SK-N-SH (cell line): ENCODE measurements at regions not wholly inside any gene's neighbourhood (a gene's known extent, or its start where the extent isn't known, plus 50 kb on each side); places are given as distances from the start of the nearest gene placed in this dataset.

Experiments used
- CTCF ChIA-PET: fragments of 300-600, 350-600 bp; formaldehyde crosslinking; extraction: SDS; loops from one replicate; lab custom pipeline; 2021; lab: Yijun Ruan, JAX
- POLR2A ChIA-PET: fragments of 350-600 bp; sonication (Branson Sonifier 250); formaldehyde crosslinking; extraction: SDS; loops from one replicate; lab custom pipeline; 2020; ENCODE audit warnings: antibody characterized with exemption, inconsistent platforms; lab: Yijun Ruan, JAX
- DNase-seq: peaks from one replicate; pipeline ENCODE4 v3.0.0; 2012
- H2AFZ ChIP-seq: fragments of 200-600 bp; sonication (generic); 2 replicates; pipeline ENCODE4 v1.8.1; 2016; ENCODE audit warnings: antibody characterized with exemption, mild to moderate bottlenecking, low read depth
- H3F3A ChIP-seq: fragments of 200-600 bp; sonication (generic); replicated peaks from 2 replicates; pipeline ENCODE3; 2016; ENCODE audit warnings: antibody characterized with exemption, mild to moderate bottlenecking; ENCODE audit not compliant: insufficient read depth
- H3K27ac ChIP-seq, 2 experiments: fragments of 200-500 bp in 1 of 2; fragments of 200-600 bp in 1 of 2; sonication (Bioruptor generic) in 1 of 2; sonication (generic), shearing (Covaris generic) in 1 of 2; 2 replicates each; pipeline versions ENCODE4 v1.5.1 to v1.6.1; 2014 to 2016; ENCODE audit warnings: low read depth in 2 of 2, inconsistent platforms in 1 of 2, low read length in 1 of 2, mild to moderate bottlenecking in 1 of 2, mixed read lengths in 1 of 2
- H3K27me3 ChIP-seq: fragments of 200-600 bp; sonication (generic), shearing (Covaris generic); 2 replicates; pipeline ENCODE4 v1.6.1; 2016; ENCODE audit warnings: mixed run types; ENCODE audit not compliant: insufficient read depth
- H3K36me3 ChIP-seq, 2 experiments: fragments of 200-500 bp in 1 of 2; fragments of 200-600 bp in 1 of 2; sonication (Bioruptor generic) in 1 of 2; sonication (generic) in 1 of 2; replicated peaks in 1 of 2; 2 replicates each; pipeline versions ENCODE3 to v1.5.1; 2014 to 2016; ENCODE audit warnings: low read length in 1 of 2, mild to moderate bottlenecking in 1 of 2; ENCODE audit not compliant: insufficient read depth in 2 of 2, control insufficient read depth in 1 of 2
- H3K4me1 ChIP-seq, 2 experiments: fragments of 200-500 bp in 1 of 2; fragments of 200-600 bp in 1 of 2; sonication (Bioruptor generic) in 1 of 2; sonication (generic), shearing (Covaris generic) in 1 of 2; 2 replicates each; pipeline versions ENCODE4 v1.5.1 to v1.6.1; 2014 to 2016; ENCODE audit warnings: low read depth in 1 of 2, low read length in 1 of 2, mixed run types in 1 of 2; ENCODE audit not compliant: insufficient read depth in 2 of 2, control insufficient read depth in 1 of 2
- H3K4me2 ChIP-seq: fragments of 200-600 bp; sonication (generic), shearing (Covaris generic); 2 replicates; pipeline ENCODE4 v1.6.1; 2017; ENCODE audit warnings: mixed run types
- H3K4me3 ChIP-seq, 2 experiments: fragments of 200-500 bp in 1 of 2; fragments of 200-600 bp in 1 of 2; sonication (Bioruptor generic) in 1 of 2; sonication (generic), shearing (Covaris generic) in 1 of 2; 2 replicates each; pipeline versions ENCODE4 v1.5.1 to v1.8.1; 2014 to 2016; ENCODE audit warnings: low read depth in 2 of 2, inconsistent platforms in 1 of 2, low read length in 1 of 2, mild to moderate bottlenecking in 1 of 2, mixed read lengths in 1 of 2, moderate library complexity in 1 of 2
- H3K79me2 ChIP-seq: fragments of 200-600 bp; sonication (generic); 2 replicates; pipeline ENCODE4 v1.8.1; 2017; ENCODE audit warnings: mild to moderate bottlenecking; ENCODE audit not compliant: insufficient read depth
- H3K9ac ChIP-seq: fragments of 200-600 bp; sonication (generic); 2 replicates; pipeline ENCODE4 v1.6.1; 2017; ENCODE audit warnings: mixed run types
- H3K9me2 ChIP-seq: fragments of 200-600 bp; sonication (generic); 2 replicates; pipeline ENCODE4 v1.6.1; 2017; ENCODE audit warnings: mixed run types
- H3K9me3 ChIP-seq: fragments of 200-600 bp; sonication (generic); 2 replicates; pipeline ENCODE4 v1.6.1; 2017; ENCODE audit warnings: mixed run types, mild to moderate bottlenecking, moderate library complexity
- H4K20me1 ChIP-seq: fragments of 200-600 bp; sonication (generic); 2 replicates; pipeline ENCODE4 v1.6.1; 2017; ENCODE audit warnings: mild to moderate bottlenecking, mixed run types; ENCODE audit not compliant: insufficient read depth
- EZH2phosphoT487 ChIP-seq: fragments of 200-600 bp; sonication (generic); IDR thresholded peaks from 2 replicates; pipeline ENCODE4 v1.6.1; 2017; ENCODE audit warnings: low read depth, mixed run types, mild to moderate bottlenecking, antibody characterized with exemption, moderate library complexity, borderline replicate concordance
- FOSL2 ChIP-seq: IDR thresholded peaks from 2 replicates; pipeline ENCODE4 v1.4.0; 2012; ENCODE audit warnings: low read depth, mild to moderate bottlenecking, moderate library complexity, borderline replicate concordance
- FOXM1 ChIP-seq: IDR thresholded peaks from 2 replicates; pipeline ENCODE4 v1.4.0; 2012; ENCODE audit warnings: low read depth, mild to moderate bottlenecking
- GABPA ChIP-seq: IDR thresholded peaks from 2 replicates; pipeline ENCODE4 v1.4.0; 2012; ENCODE audit warnings: low read depth, mild to moderate bottlenecking
- GATA2 ChIP-seq: sonication (generic); formaldehyde crosslinking; IDR thresholded peaks from 2 replicates; pipeline ENCODE4 v1.5.0; 2020; ENCODE audit warnings: mild to moderate bottlenecking, missing genetic modification reagents
- JUND ChIP-seq: IDR thresholded peaks from 2 replicates; pipeline ENCODE4 v1.4.0; 2012
- MAX ChIP-seq: IDR thresholded peaks from 2 replicates; pipeline ENCODE4 v1.4.0; 2012; ENCODE audit warnings: low read depth
- MEF2A ChIP-seq: IDR thresholded peaks from 2 replicates; pipeline ENCODE4 v1.4.0; 2012; ENCODE audit warnings: low read depth, borderline replicate concordance
- NFIC ChIP-seq: IDR thresholded peaks from 2 replicates; pipeline ENCODE4 v1.4.0; 2012; ENCODE audit warnings: borderline replicate concordance
- NRF1 ChIP-seq: IDR thresholded peaks from 2 replicates; pipeline ENCODE4 v1.6.1; 2012; ENCODE audit warnings: low read depth, mild to moderate bottlenecking, low read length
- RAD21 ChIP-seq: IDR thresholded peaks from 2 replicates; pipeline ENCODE4 v1.6.1; 2012; ENCODE audit warnings: mild to moderate bottlenecking, low read length
- RCOR1 ChIP-seq: fragments of 150-350 bp; IDR thresholded peaks from 2 replicates; pipeline ENCODE4 v1.6.1; 2017; ENCODE audit warnings: antibody characterized with exemption, low read length
- RFX5 ChIP-seq: IDR thresholded peaks from 2 replicates; pipeline ENCODE4 v1.6.1; 2012; ENCODE audit warnings: mild to moderate bottlenecking, improper control_type of control experiment, low read length
- SIN3A ChIP-seq: IDR thresholded peaks from 2 replicates; pipeline ENCODE4 v1.6.1; 2012; ENCODE audit warnings: low read depth, mild to moderate bottlenecking, low read length, moderate library complexity, borderline replicate concordance
- SMC3 ChIP-seq: IDR thresholded peaks from 2 replicates; pipeline ENCODE4 v1.6.1; 2012; ENCODE audit warnings: low read depth, low read length, improper control_type of control experiment
- TAF1 ChIP-seq: IDR thresholded peaks from 2 replicates; pipeline ENCODE4 v1.6.1; 2012; ENCODE audit warnings: low read depth, mild to moderate bottlenecking, low read length, moderate library complexity, borderline replicate concordance
- TCF12 ChIP-seq: IDR thresholded peaks from 2 replicates; pipeline ENCODE4 v1.4.0; 2012
- TEAD4 ChIP-seq: IDR thresholded peaks from 2 replicates; pipeline ENCODE4 v1.4.0; 2012; ENCODE audit warnings: mild to moderate bottlenecking, borderline replicate concordance; ENCODE audit not compliant: insufficient read depth
- USF1 ChIP-seq: IDR thresholded peaks from 2 replicates; pipeline ENCODE4 v1.4.0; 2012; ENCODE audit warnings: low read depth, borderline replicate concordance
- WGBS: methylation state at CpG from one replicate; pipeline ENCODE4 v1.1.6; 2017; ENCODE audit warnings: low lambda C conversion rate; 5-methylcytosine and 5-hydroxymethylcytosine counted together
- TF ChIP-seq, protein P1 (sequence below): fragments of 150-350 bp; IDR thresholded peaks from 2 replicates; pipeline ENCODE4 v1.6.1; 2016; ENCODE audit warnings: mild to moderate bottlenecking, low read depth, low read length
- TF ChIP-seq, protein P2 (sequence below): IDR thresholded peaks from 2 replicates; pipeline ENCODE4 v1.4.0; 2012; ENCODE audit warnings: low read depth, borderline replicate concordance
- TF ChIP-seq, protein P3 (sequence below): IDR thresholded peaks from 2 replicates; pipeline ENCODE4; 2012

GRCh38 chr18:78928076-78928475 is 51.5 kb upstream of the SALL3 start:
- H3K27me3 ChIP-seq, result peaks cover 79% of the 10 kb centered on the region
- no peak overlapping the region for H3K27ac ChIP-seq
- POLR2A ChIA-PET, result no interaction called here
- no peak for DNase-seq
- H3F3A ChIP-seq, result no peaks in the 10 kb centered on the region
- no peaks in the 10 kb centered on the region for H3K36me3 ChIP-seq
- CTCF ChIA-PET, result no interaction called here
- no peaks in the 10 kb centered on the region for H3K79me2 ChIP-seq
- no peaks in the 10 kb centered on the region for H3K9me3 ChIP-seq
- TF ChIP-seq JUND, result no peak
- no peak for TF ChIP-seq TEAD4
- TF ChIP-seq RFX5, result no peak
- TF ChIP-seq, protein P1, sequence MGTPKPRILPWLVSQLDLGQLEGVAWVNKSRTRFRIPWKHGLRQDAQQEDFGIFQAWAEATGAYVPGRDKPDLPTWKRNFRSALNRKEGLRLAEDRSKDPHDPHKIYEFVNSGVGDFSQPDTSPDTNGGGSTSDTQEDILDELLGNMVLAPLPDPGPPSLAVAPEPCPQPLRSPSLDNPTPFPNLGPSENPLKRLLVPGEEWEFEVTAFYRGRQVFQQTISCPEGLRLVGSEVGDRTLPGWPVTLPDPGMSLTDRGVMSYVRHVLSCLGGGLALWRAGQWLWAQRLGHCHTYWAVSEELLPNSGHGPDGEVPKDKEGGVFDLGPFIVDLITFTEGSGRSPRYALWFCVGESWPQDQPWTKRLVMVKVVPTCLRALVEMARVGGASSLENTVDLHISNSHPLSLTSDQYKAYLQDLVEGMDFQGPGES, result no peak
- TF ChIP-seq GATA2, result no peak
- TF ChIP-seq GABPA, result no peak
- no peak for TF ChIP-seq EZH2phosphoT487
- TF ChIP-seq NRF1, result no peak
- no peak for TF ChIP-seq FOSL2
- TF ChIP-seq RAD21, result no peak
- TF ChIP-seq TCF12, result no peak
- TF ChIP-seq SMC3, result no peak
- H3K9me2 ChIP-seq, result no peaks in the 10 kb centered on the region
- WGBS, result 11% methylated on average over 16 of the region's 16 CpGs
- no peaks in the 10 kb centered on the region for H4K20me1 ChIP-seq
- no peak overlapping the region for H3K4me2 ChIP-seq
- H3K9ac ChIP-seq, result no peak overlapping the region
- no peaks in the 10 kb centered on the region for H3K4me1 ChIP-seq
- no peak overlapping the region for H2AFZ ChIP-seq
- H3K4me3 ChIP-seq, result no peak overlapping the region

DNA sequence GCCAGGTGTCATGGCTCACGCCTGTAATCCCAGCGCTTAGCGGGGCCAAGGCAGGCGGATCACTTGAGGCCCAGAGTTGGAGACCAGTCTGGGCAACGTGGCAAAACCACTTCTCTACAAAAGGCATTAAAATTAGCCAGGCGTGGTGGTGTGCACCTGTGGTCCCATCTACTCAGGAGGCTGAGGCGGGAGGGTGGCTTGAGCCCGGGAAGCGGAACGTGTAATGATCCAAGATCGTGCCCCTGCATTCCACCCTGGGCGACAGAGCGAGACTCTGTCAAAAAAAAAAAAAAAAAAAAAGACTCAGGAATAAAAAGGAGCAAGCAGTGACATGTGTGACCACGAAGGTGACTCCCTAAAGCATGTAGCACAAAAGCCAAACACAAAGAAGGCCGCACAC is 50.1 kb upstream of the SALL3 start:
- ChIA-PET CTCF (no interaction called here), POLR2A (no interaction called here)
- no peak for TF ChIP-seq MEF2A
- no peak for TF ChIP-seq USF1
- no peak for TF ChIP-seq MAX
- TF ChIP-seq, protein P2, sequence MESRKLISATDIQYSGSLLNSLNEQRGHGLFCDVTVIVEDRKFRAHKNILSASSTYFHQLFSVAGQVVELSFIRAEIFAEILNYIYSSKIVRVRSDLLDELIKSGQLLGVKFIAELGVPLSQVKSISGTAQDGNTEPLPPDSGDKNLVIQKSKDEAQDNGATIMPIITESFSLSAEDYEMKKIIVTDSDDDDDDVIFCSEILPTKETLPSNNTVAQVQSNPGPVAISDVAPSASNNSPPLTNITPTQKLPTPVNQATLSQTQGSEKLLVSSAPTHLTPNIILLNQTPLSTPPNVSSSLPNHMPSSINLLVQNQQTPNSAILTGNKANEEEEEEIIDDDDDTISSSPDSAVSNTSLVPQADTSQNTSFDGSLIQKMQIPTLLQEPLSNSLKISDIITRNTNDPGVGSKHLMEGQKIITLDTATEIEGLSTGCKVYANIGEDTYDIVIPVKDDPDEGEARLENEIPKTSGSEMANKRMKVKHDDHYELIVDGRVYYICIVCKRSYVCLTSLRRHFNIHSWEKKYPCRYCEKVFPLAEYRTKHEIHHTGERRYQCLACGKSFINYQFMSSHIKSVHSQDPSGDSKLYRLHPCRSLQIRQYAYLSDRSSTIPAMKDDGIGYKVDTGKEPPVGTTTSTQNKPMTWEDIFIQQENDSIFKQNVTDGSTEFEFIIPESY, result no peak
- no peak for TF ChIP-seq RFX5
- TF ChIP-seq FOXM1, result no peak
- TF ChIP-seq TAF1, result no peak
- TF ChIP-seq JUND, result no peak
- TF ChIP-seq NFIC, result no peak
- no peak for TF ChIP-seq RCOR1
- no peak for TF ChIP-seq SIN3A
- TF ChIP-seq, protein P3, sequence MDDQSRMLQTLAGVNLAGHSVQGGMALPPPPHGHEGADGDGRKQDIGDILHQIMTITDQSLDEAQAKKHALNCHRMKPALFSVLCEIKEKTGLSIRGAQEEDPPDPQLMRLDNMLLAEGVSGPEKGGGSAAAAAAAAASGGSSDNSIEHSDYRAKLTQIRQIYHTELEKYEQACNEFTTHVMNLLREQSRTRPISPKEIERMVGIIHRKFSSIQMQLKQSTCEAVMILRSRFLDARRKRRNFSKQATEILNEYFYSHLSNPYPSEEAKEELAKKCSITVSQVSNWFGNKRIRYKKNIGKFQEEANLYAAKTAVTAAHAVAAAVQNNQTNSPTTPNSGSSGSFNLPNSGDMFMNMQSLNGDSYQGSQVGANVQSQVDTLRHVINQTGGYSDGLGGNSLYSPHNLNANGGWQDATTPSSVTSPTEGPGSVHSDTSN, result no peak
- no peak for TF ChIP-seq EZH2phosphoT487
- DNase-seq, result no peak
- no peaks in the 10 kb centered on the region for H3K79me2 ChIP-seq
- no peaks in the 10 kb centered on the region for H4K20me1 ChIP-seq
- H3K9ac ChIP-seq, result no peak overlapping the region
- H3F3A ChIP-seq, result no peaks in the 10 kb centered on the region
- 19% methylated on average over 15 of the region's 15 CpGs for WGBS
- H2AFZ ChIP-seq, result no peak overlapping the region
- H3K9me3 ChIP-seq, result no peaks in the 10 kb centered on the region
- H3K4me3 ChIP-seq, result no peak overlapping the region
- H3K27ac ChIP-seq, result no peak overlapping the region
- H3K4me1 ChIP-seq, result no peaks in the 10 kb centered on the region
- H3K9me2 ChIP-seq, result no peaks in the 10 kb centered on the region
- no peaks in the 10 kb centered on the region for H3K36me3 ChIP-seq
- no peak overlapping the region for H3K4me2 ChIP-seq
- peaks cover 88% of the 10 kb centered on the region for H3K27me3 ChIP-seq
